Endothelial cell (in vitro differentiated cells): ENCODE measurements at regions not wholly inside any gene's neighbourhood (a gene's known extent, or its start where the extent isn't known, plus 50 kb on each side); places are given as distances from the start of the nearest gene placed in this dataset.

ENCODE experiments used
- DNase-seq: peaks from one replicate; pipeline ENCODE4 v3.0.0; 2021; ENCODE audit warnings: low spot score
- H3K27ac Mint-ChIP-seq: one replicate; pipeline ENCODE4 v1.8.0; 2021; ENCODE audit warnings: mixed read lengths, inconsistent platforms; ENCODE audit not compliant: unreplicated experiment
- H3K27me3 Mint-ChIP-seq: one replicate; pipeline ENCODE4 v1.8.0; 2021; ENCODE audit warnings: mild to moderate bottlenecking, moderate library complexity, mixed read lengths, inconsistent platforms; ENCODE audit not compliant: unreplicated experiment
- H3K36me3 Mint-ChIP-seq: one replicate; pipeline ENCODE4 v1.8.0; 2021; ENCODE audit warnings: mild to moderate bottlenecking, low read depth, mixed read lengths, inconsistent platforms; ENCODE audit not compliant: unreplicated experiment
- H3K4me1 Mint-ChIP-seq: one replicate; pipeline ENCODE4 v1.8.0; 2021; ENCODE audit warnings: mild to moderate bottlenecking, mixed read lengths, inconsistent platforms; ENCODE audit not compliant: unreplicated experiment
- H3K4me3 Mint-ChIP-seq: one replicate; pipeline ENCODE4 v1.8.0; 2021; ENCODE audit warnings: mild to moderate bottlenecking, mixed read lengths, inconsistent platforms; ENCODE audit not compliant: unreplicated experiment
- H3K9me3 Mint-ChIP-seq: one replicate; pipeline ENCODE4 v1.8.0; 2021; ENCODE audit warnings: mixed read lengths, inconsistent platforms; ENCODE audit not compliant: unreplicated experiment
- CTCF ChIP-seq: fragments of 200-600 bp; sonication (generic); IDR thresholded peaks from one replicate; pipeline ENCODE4 v1.5.0; 2021; ENCODE audit warnings: antibody characterized with exemption; ENCODE audit not compliant: unreplicated experiment

DNA sequence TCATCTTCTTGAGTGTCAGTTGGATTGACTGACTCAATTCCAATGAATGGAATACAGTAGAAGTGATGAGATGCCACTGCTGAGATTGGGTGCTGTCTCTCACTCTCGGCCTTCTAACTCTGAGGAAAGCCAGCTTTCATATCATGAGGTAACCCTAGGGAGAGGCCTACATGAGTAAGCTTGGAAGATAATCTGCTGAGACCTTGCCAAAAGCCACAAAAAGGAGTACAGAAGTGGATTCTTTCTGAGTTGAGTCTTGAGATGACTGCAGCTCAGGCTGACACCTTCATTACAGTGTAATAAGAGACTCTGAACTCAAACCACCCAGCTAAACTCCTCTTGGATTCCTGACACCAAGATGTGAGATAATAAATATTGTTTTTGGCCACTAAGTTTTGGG lies 537.4 kb upstream of the MAGEB18 start:
- Mint-ChIP-seq H3K9me3 (no peaks in the 10 kb centered on the region), H3K4me1 (no peaks in the 10 kb centered on the region), H3K4me3 (no peak overlapping the region), H3K36me3 (no peaks in the 10 kb centered on the region), H3K27ac (no peak overlapping the region), H3K27me3 (no peaks in the 10 kb centered on the region)
- no peak for DNase-seq
- no peak for TF ChIP-seq CTCF

GRCh38 chrX:25601323-25601722 lies 536.8 kb upstream of the MAGEB18 start:
- no peak for DNase-seq
- TF ChIP-seq CTCF = no peak
- H3K36me3 Mint-ChIP-seq = no peaks in the 10 kb centered on the region
- H3K4me3 Mint-ChIP-seq = no peak overlapping the region
- H3K4me1 Mint-ChIP-seq = no peaks in the 10 kb centered on the region
- H3K27ac Mint-ChIP-seq = no peak overlapping the region
- no peaks in the 10 kb centered on the region for H3K27me3 Mint-ChIP-seq
- no peaks in the 10 kb centered on the region for H3K9me3 Mint-ChIP-seq

DNA sequence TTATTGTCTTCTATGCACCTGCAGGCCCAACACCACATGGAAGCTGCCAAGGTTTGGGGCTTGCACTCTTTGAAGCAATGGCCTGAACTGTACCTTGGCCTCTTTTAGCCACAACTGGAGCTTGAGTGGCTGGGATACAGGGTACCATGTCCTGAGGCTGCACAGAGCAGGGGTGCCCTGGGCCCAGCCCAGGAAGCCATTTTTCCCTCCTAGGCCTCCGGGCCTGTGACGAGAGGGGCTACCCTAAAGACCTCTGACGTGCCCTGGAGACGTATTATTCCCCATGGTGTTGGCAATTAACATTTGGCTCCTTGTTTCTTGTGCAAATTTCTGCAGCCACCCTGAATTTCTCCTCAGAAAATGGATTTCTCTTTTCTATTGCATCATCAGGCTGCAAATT lies 519.9 kb upstream of the MAGEB18 start:
- H3K36me3 Mint-ChIP-seq = no peaks in the 10 kb centered on the region
- no peaks in the 10 kb centered on the region for H3K4me1 Mint-ChIP-seq
- no peak for TF ChIP-seq CTCF
- DNase-seq = no peak
- H3K4me3 Mint-ChIP-seq = no peak overlapping the region
- no peaks in the 10 kb centered on the region for H3K9me3 Mint-ChIP-seq
- H3K27me3 Mint-ChIP-seq = no peaks in the 10 kb centered on the region
- no peak overlapping the region for H3K27ac Mint-ChIP-seq

- no peaks in the 10 kb centered on the region for H3K9me3 Mint-ChIP-seq
Observed at GRCh38 chrX:25640276-25640675, 497.9 kb upstream of the MAGEB18 start.

GRCh38 chrX:25646156-25646555 lies 492.0 kb upstream of the MAGEB18 start:
- no peak overlapping the region for H3K4me3 Mint-ChIP-seq
- no peaks in the 10 kb centered on the region for H3K4me1 Mint-ChIP-seq
- DNase-seq = no peak
- no peaks in the 10 kb centered on the region for H3K9me3 Mint-ChIP-seq
- TF ChIP-seq CTCF = no peak
- no peaks in the 10 kb centered on the region for H3K36me3 Mint-ChIP-seq
- no peaks in the 10 kb centered on the region for H3K27me3 Mint-ChIP-seq
- H3K27ac Mint-ChIP-seq = no peak overlapping the region

More at GRCh38 chrX:25640276-25640675, 497.9 kb upstream of the MAGEB18 start:
- Mint-ChIP-seq H3K4me1 (peaks cover 11% of the 10 kb centered on the region), H3K36me3 (no peaks in the 10 kb centered on the region), H3K27me3 (no peaks in the 10 kb centered on the region), H3K4me3 (no peak overlapping the region), H3K27ac (peak overlapping the region; percentile 92)
- no peak for TF ChIP-seq CTCF
- DNase-seq = no peak
